ENCODE measurements at regions not wholly inside any gene's neighbourhood (a gene's known extent, or its start where the extent isn't known, plus 50 kb on each side); places are given as distances from the start of the nearest gene placed in this dataset.

DNA sequence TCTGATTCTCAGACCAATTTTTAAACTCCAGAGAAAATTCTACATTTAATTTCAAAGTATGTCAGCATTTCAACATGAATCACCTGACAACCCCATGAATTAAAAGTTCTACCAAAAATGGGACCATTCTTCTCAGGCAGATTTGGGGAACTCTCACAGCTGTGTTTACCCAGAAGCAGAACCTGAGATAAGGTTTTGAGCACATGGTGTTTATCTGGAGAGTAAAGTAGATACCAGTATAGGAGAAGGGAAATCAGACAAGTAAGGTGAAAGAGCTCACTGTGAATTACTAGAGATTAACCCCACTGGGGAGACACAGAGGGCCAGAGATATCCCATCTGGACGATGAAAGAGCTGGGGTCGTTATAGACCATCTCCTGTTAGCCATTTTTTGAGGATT, 729.1 kb downstream of the DNAH5 start:
- H3K4me1 ChIP-seq (ENCODE audit: control insufficient read depth in 1 of 2, insufficient read depth in 2 of 2, low read length in 2 of 2), result no peaks in the 10 kb centered on the region
- no peak overlapping the region for H2AFZ ChIP-seq (ENCODE audit: low read depth, low read length, poor library complexity, severe bottlenecking)
- no peaks in the 10 kb centered on the region for H3K27me3 ChIP-seq (ENCODE audit: insufficient read depth, low read length)
- no TSS peak for BruUV-seq (replicated peaks)
- H3K36me3 ChIP-seq (ENCODE audit: control insufficient read depth in 1 of 2, insufficient read depth in 2 of 2, low read length in 2 of 2), result no peaks in the 10 kb centered on the region
- no peak overlapping the region for H3K9ac ChIP-seq (ENCODE audit: low read length)
- intact Hi-C loops (cut with micrococcal nuclease), result no loop called here
- ATAC-seq, result no peak
- CTCF ChIA-PET, result no interaction called here
- no peak overlapping the region for H3K27ac ChIP-seq (ENCODE audit: low read depth, low read length)
- H3K9me2 ChIP-seq (ENCODE audit: insufficient read depth), result no peaks in the 10 kb centered on the region
- no peaks in the 10 kb centered on the region for H3K79me2 ChIP-seq (ENCODE audit: insufficient read depth, low read length)
- DNase-seq (ENCODE audit: low read depth, low spot score), result no peak
- H4K20me1 ChIP-seq (ENCODE audit: insufficient read depth), result no peaks in the 10 kb centered on the region
- H3K4me3 ChIP-seq (replicated peaks in 1 of 2; ENCODE audit: low read depth in 1 of 2, low read length in 2 of 2), result no peak overlapping the region
- peaks cover 13 to 21% of the 10 kb centered on the region in 2 experiments; a peak in 2 of 4 replicates for H3K9me3 ChIP-seq (ENCODE audit: control insufficient read depth in 1 of 2, insufficient read depth in 1 of 2, low read depth in 1 of 2, low read length in 2 of 2)
- POLR2A ChIA-PET, result no interaction called here
- no peak overlapping the region for H3K4me2 ChIP-seq (ENCODE audit: low read length)
- no peak for TF ChIP-seq FOSL1 (IDR thresholded peaks at IDR 0.05; ENCODE audit: low read depth)
- no peak for TF ChIP-seq EGR1 (IDR thresholded peaks at IDR 0.05; ENCODE audit: low read depth)
- TF ChIP-seq RAD21 (IDR thresholded peaks at IDR 0.05; ENCODE audit: low read depth), result no peak
- no peak for TF ChIP-seq ZFX (IDR thresholded peaks at IDR 0.05)
- TF ChIP-seq EZH2 (IDR thresholded peaks at IDR 0.05), result no peak
- TF ChIP-seq, protein P1, sequence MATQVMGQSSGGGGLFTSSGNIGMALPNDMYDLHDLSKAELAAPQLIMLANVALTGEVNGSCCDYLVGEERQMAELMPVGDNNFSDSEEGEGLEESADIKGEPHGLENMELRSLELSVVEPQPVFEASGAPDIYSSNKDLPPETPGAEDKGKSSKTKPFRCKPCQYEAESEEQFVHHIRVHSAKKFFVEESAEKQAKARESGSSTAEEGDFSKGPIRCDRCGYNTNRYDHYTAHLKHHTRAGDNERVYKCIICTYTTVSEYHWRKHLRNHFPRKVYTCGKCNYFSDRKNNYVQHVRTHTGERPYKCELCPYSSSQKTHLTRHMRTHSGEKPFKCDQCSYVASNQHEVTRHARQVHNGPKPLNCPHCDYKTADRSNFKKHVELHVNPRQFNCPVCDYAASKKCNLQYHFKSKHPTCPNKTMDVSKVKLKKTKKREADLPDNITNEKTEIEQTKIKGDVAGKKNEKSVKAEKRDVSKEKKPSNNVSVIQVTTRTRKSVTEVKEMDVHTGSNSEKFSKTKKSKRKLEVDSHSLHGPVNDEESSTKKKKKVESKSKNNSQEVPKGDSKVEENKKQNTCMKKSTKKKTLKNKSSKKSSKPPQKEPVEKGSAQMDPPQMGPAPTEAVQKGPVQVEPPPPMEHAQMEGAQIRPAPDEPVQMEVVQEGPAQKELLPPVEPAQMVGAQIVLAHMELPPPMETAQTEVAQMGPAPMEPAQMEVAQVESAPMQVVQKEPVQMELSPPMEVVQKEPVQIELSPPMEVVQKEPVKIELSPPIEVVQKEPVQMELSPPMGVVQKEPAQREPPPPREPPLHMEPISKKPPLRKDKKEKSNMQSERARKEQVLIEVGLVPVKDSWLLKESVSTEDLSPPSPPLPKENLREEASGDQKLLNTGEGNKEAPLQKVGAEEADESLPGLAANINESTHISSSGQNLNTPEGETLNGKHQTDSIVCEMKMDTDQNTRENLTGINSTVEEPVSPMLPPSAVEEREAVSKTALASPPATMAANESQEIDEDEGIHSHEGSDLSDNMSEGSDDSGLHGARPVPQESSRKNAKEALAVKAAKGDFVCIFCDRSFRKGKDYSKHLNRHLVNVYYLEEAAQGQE (IDR thresholded peaks at IDR 0.05; ENCODE audit: low read depth), result no peak
- TF ChIP-seq, protein P2, sequence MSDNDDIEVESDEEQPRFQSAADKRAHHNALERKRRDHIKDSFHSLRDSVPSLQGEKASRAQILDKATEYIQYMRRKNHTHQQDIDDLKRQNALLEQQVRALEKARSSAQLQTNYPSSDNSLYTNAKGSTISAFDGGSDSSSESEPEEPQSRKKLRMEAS (IDR thresholded peaks at IDR 0.05), result no peak
- TF ChIP-seq, protein P3, sequence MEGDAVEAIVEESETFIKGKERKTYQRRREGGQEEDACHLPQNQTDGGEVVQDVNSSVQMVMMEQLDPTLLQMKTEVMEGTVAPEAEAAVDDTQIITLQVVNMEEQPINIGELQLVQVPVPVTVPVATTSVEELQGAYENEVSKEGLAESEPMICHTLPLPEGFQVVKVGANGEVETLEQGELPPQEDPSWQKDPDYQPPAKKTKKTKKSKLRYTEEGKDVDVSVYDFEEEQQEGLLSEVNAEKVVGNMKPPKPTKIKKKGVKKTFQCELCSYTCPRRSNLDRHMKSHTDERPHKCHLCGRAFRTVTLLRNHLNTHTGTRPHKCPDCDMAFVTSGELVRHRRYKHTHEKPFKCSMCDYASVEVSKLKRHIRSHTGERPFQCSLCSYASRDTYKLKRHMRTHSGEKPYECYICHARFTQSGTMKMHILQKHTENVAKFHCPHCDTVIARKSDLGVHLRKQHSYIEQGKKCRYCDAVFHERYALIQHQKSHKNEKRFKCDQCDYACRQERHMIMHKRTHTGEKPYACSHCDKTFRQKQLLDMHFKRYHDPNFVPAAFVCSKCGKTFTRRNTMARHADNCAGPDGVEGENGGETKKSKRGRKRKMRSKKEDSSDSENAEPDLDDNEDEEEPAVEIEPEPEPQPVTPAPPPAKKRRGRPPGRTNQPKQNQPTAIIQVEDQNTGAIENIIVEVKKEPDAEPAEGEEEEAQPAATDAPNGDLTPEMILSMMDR (IDR thresholded peaks at IDR 0.05 in 2 of 3, conservative IDR thresholded peaks at IDR 0.05 in 1 of 3; ENCODE audit: borderline replicate concordance in 1 of 3, insufficient read depth in 1 of 3, low read depth in 2 of 3, low read length in 2 of 3), result no peak
- TF ChIP-seq, protein P4, sequence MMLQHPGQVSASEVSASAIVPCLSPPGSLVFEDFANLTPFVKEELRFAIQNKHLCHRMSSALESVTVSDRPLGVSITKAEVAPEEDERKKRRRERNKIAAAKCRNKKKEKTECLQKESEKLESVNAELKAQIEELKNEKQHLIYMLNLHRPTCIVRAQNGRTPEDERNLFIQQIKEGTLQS (IDR thresholded peaks at IDR 0.05), result no peak
- no peak for TF ChIP-seq SRF (IDR thresholded peaks at IDR 0.05; ENCODE audit: low read depth)
- no peak for TF ChIP-seq ZNF274 (IDR thresholded peaks at IDR 0.05; ENCODE audit: low read depth, low read length)
- TF ChIP-seq TCF7L2 (IDR thresholded peaks at IDR 0.05; ENCODE audit: borderline replicate concordance, extremely low read depth, insufficient read depth, insufficient read length), result no peak
- TF ChIP-seq SIN3A (IDR thresholded peaks at IDR 0.05; ENCODE audit: low read depth), result no peak
- no peak for TF ChIP-seq POLR2A (IDR thresholded peaks at IDR 0.05; ENCODE audit: borderline replicate concordance, extremely low read depth, insufficient read depth, insufficient read length)
- TF ChIP-seq, protein P5, sequence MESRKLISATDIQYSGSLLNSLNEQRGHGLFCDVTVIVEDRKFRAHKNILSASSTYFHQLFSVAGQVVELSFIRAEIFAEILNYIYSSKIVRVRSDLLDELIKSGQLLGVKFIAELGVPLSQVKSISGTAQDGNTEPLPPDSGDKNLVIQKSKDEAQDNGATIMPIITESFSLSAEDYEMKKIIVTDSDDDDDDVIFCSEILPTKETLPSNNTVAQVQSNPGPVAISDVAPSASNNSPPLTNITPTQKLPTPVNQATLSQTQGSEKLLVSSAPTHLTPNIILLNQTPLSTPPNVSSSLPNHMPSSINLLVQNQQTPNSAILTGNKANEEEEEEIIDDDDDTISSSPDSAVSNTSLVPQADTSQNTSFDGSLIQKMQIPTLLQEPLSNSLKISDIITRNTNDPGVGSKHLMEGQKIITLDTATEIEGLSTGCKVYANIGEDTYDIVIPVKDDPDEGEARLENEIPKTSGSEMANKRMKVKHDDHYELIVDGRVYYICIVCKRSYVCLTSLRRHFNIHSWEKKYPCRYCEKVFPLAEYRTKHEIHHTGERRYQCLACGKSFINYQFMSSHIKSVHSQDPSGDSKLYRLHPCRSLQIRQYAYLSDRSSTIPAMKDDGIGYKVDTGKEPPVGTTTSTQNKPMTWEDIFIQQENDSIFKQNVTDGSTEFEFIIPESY (IDR thresholded peaks at IDR 0.05; ENCODE audit: extremely low read depth, insufficient replicate concordance, low read length), result no peak
- RAD21 ChIA-PET (ENCODE audit: low non-redundant PET in 1 of 2, low total read pairs in 2 of 2, uncharacterized antibody in 2 of 2, unreplicated experiment in 2 of 2), result no interaction called here

Measured in HCT116 (cell line).